ENCODE measurements at regions not wholly inside any gene's neighbourhood (a gene's known extent, or its start where the extent isn't known, plus 50 kb on each side); places are given as distances from the start of the nearest gene placed in this dataset.

DNA sequence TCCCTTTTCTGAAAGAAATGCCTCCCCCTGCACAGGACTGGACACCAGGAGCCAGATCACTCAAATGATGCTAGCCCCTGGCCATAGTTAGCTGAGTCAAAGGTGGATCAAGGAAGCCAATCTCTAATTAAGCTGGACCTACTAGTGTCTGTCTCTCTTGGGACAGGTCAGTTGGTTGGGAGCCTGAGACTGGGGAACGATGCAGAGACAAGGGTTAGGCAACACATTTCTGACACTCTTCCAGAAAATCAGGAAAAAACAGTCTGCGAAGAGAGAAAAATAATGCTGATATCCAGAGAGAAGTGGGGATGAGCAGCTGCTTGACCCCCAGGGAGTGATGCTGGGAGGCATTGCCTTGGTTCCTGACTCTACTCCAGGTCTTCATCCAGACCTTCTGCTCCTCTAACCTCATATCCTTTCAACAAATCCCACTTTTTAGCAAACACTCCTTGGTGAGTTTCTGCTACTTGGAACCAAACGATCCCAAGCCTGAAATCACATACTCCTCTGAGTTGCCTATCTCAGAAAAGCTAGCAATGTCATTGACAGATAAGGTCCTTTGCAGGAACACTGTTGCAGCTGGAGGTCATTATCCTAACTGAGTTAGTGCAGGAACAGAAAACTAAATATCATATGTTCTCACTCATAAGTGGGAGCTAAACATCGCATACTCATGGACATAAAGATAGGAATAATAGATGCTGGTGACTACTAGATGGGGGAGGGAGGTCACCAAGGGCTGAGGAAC, 369.7 kb downstream of the COG6 start:
- TF ChIP-seq, protein P1, sequence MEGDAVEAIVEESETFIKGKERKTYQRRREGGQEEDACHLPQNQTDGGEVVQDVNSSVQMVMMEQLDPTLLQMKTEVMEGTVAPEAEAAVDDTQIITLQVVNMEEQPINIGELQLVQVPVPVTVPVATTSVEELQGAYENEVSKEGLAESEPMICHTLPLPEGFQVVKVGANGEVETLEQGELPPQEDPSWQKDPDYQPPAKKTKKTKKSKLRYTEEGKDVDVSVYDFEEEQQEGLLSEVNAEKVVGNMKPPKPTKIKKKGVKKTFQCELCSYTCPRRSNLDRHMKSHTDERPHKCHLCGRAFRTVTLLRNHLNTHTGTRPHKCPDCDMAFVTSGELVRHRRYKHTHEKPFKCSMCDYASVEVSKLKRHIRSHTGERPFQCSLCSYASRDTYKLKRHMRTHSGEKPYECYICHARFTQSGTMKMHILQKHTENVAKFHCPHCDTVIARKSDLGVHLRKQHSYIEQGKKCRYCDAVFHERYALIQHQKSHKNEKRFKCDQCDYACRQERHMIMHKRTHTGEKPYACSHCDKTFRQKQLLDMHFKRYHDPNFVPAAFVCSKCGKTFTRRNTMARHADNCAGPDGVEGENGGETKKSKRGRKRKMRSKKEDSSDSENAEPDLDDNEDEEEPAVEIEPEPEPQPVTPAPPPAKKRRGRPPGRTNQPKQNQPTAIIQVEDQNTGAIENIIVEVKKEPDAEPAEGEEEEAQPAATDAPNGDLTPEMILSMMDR (IDR thresholded peaks at IDR 0.05) = no peak
- no peak for TF ChIP-seq POLR2A (IDR thresholded peaks at IDR 0.05)

All from Peyer's patch (tissue), 4 donors.